ENCODE measurements at regions not wholly inside any gene's neighbourhood (a gene's known extent, or its start where the extent isn't known, plus 50 kb on each side); places are given as distances from the start of the nearest gene placed in this dataset.

- TF ChIP-seq TAF1 (IDR thresholded peaks at IDR 0.05; ENCODE audit: borderline replicate concordance, low read depth, low read length) (no peak), POLR2AphosphoS5 (IDR thresholded peaks at IDR 0.05; ENCODE audit: low read depth, low read length) (no peak), POLR2A (IDR thresholded peaks at IDR 0.05; ENCODE audit: low read depth, low read length) (no peak)
- DNase-seq (ENCODE audit: insufficient read length) = no peak
- FAIRE-seq = no peak
These were observed 280.0 kb upstream of the RTL1 start for GRCh38 chr14:101183376-101184103.

- no peak for TF ChIP-seq TAF1 (IDR thresholded peaks at IDR 0.05; ENCODE audit: borderline replicate concordance, low read depth, low read length)
- DNase-seq (ENCODE audit: insufficient read length) (no peak), FAIRE-seq (no peak)
These were observed 280.6 kb upstream of the RTL1 start for GRCh38 chr14:101184104-101184455.

- no peak for TF ChIP-seq POLR2AphosphoS5 (IDR thresholded peaks at IDR 0.05; ENCODE audit: low read depth, low read length)
- no peak for TF ChIP-seq POLR2A (IDR thresholded peaks at IDR 0.05; ENCODE audit: low read depth, low read length)
- no peak for TF ChIP-seq TAF1 (IDR thresholded peaks at IDR 0.05; ENCODE audit: borderline replicate concordance, low read depth, low read length)
- FAIRE-seq = no peak
- DNase-seq (ENCODE audit: insufficient read length) = no peak
These were observed 281.1 kb upstream of the RTL1 start for GRCh38 chr14:101184572-101184971.

GRCh38 chr14:101185073-101185835 is 281.7 kb upstream of the RTL1 start:
- DNase-seq (ENCODE audit: insufficient read length) (no peak), FAIRE-seq (no peak)
- TF ChIP-seq TAF1 (IDR thresholded peaks at IDR 0.05; ENCODE audit: borderline replicate concordance, low read depth, low read length) = no peak
- TF ChIP-seq POLR2AphosphoS5 (IDR thresholded peaks at IDR 0.05; ENCODE audit: low read depth, low read length) = no peak
- TF ChIP-seq POLR2A (IDR thresholded peaks at IDR 0.05; ENCODE audit: low read depth, low read length) = no peak

- DNase-seq (ENCODE audit: insufficient read length) (no peak), FAIRE-seq (no peak)
- TF ChIP-seq POLR2AphosphoS5 (IDR thresholded peaks at IDR 0.05; ENCODE audit: low read depth, low read length) (no peak), POLR2A (IDR thresholded peaks at IDR 0.05; ENCODE audit: low read depth, low read length) (no peak), TAF1 (IDR thresholded peaks at IDR 0.05; ENCODE audit: borderline replicate concordance, low read depth, low read length) (no peak)
These were observed 282.4 kb upstream of the RTL1 start for GRCh38 chr14:101185946-101186345.

- no peak for FAIRE-seq
- no peak for DNase-seq (ENCODE audit: insufficient read length)
- TF ChIP-seq POLR2A (IDR thresholded peaks at IDR 0.05; ENCODE audit: low read depth, low read length) = no peak
- TF ChIP-seq POLR2AphosphoS5 (IDR thresholded peaks at IDR 0.05; ENCODE audit: low read depth, low read length) = no peak
- no peak for TF ChIP-seq TAF1 (IDR thresholded peaks at IDR 0.05; ENCODE audit: borderline replicate concordance, low read depth, low read length)
These were observed 283.0 kb upstream of the RTL1 start for GRCh38 chr14:101186544-101186943.

GRCh38 chr14:101186992-101187815 is 283.7 kb upstream of the RTL1 start:
- TF ChIP-seq POLR2A (IDR thresholded peaks at IDR 0.05; ENCODE audit: low read depth, low read length) = no peak
- TF ChIP-seq TAF1 (IDR thresholded peaks at IDR 0.05; ENCODE audit: borderline replicate concordance, low read depth, low read length) = no peak
- no peak for TF ChIP-seq POLR2AphosphoS5 (IDR thresholded peaks at IDR 0.05; ENCODE audit: low read depth, low read length)
- no peak for DNase-seq (ENCODE audit: insufficient read length)
- FAIRE-seq = no peak

- TF ChIP-seq TAF1 (IDR thresholded peaks at IDR 0.05; ENCODE audit: borderline replicate concordance, low read depth, low read length) (no peak), POLR2AphosphoS5 (IDR thresholded peaks at IDR 0.05; ENCODE audit: low read depth, low read length) (no peak), POLR2A (IDR thresholded peaks at IDR 0.05; ENCODE audit: low read depth, low read length) (no peak)
- no peak for FAIRE-seq
- no peak for DNase-seq (ENCODE audit: insufficient read length)
These were observed 284.5 kb upstream of the RTL1 start for GRCh38 chr14:101187816-101188570.

- FAIRE-seq (no peak), DNase-seq (ENCODE audit: insufficient read length) (no peak)
- TF ChIP-seq POLR2AphosphoS5 (IDR thresholded peaks at IDR 0.05; ENCODE audit: low read depth, low read length) (no peak), TAF1 (IDR thresholded peaks at IDR 0.05; ENCODE audit: borderline replicate concordance, low read depth, low read length) (no peak), POLR2A (IDR thresholded peaks at IDR 0.05; ENCODE audit: low read depth, low read length) (no peak)
These were observed 285.0 kb upstream of the RTL1 start for GRCh38 chr14:101188571-101188915.

GRCh38 chr14:101189266-101189665 is 285.7 kb upstream of the RTL1 start:
- no peak for DNase-seq (ENCODE audit: insufficient read length)
- no peak for FAIRE-seq
- TF ChIP-seq POLR2A (IDR thresholded peaks at IDR 0.05; ENCODE audit: low read depth, low read length) (no peak), POLR2AphosphoS5 (IDR thresholded peaks at IDR 0.05; ENCODE audit: low read depth, low read length) (no peak), TAF1 (IDR thresholded peaks at IDR 0.05; ENCODE audit: borderline replicate concordance, low read depth, low read length) (no peak)

- TF ChIP-seq POLR2A (IDR thresholded peaks at IDR 0.05; ENCODE audit: low read depth, low read length) (no peak), TAF1 (IDR thresholded peaks at IDR 0.05; ENCODE audit: borderline replicate concordance, low read depth, low read length) (no peak), POLR2AphosphoS5 (IDR thresholded peaks at IDR 0.05; ENCODE audit: low read depth, low read length) (no peak)
- DNase-seq (ENCODE audit: insufficient read length) (no peak), FAIRE-seq (no peak)
These were observed 286.5 kb upstream of the RTL1 start for GRCh38 chr14:101189962-101190560.

Measured in GM12892 (cell line).